ENCODE measurements at regions not wholly inside any gene's neighbourhood (a gene's known extent, or its start where the extent isn't known, plus 50 kb on each side); places are given as distances from the start of the nearest gene placed in this dataset.
"Not testable (repeated sequence)": the region's sequence is repeated elsewhere in the genome, so short reads cannot be mapped to it uniquely, and the experiment has no call there.

DNA sequence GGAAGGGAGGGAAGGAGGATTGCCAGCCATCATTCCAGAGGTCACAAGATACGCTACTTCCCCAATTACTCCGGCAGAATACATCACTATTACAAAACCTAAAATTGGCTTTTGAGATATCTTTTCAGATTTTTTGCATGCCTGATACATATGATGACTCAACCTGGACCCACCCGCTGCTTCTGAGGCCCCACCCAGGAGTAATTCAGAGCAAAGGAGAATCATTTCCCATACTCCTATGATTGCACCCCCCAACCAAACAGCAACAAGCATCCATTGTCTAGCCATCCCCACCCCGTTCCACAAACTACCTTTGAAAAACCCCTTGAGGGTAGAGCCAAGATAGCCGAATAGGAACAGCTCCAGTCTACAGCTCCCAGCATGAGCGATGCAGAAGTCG lies 163.5 kb upstream of the GJE1 start:
- DNase-seq, result no peak

DNA sequence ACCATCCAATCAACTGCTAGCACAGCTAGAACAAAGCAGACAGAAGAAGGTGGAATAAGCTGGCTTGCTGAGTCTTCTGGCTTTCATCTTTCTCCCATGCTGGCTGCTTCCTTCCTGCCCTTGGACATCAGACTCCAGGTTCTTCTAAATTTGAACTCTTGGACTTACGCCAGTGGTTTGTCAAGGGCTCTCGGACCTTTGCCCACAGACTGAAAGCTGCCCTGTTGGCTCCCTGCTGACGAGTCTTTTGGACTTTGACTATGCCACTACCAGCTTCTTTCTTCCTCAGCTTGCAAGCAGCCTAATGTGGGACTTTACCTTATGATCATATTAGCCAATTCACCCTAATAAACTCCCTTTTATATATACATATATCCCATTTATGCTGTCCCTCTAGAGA lies 164.1 kb upstream of the GJE1 start:
- no peak for DNase-seq

- DNase-seq, result no peak
Observed at GRCh38 chr6:141965016-141965545, 167.6 kb upstream of the GJE1 start.

GRCh38 chr6:141963543-141964295 lies 169.0 kb upstream of the GJE1 start:
- no peak for DNase-seq

- no peak for DNase-seq
Observed at GRCh38 chr6:141957271-141957670, 175.5 kb upstream of the GJE1 start.

DNA sequence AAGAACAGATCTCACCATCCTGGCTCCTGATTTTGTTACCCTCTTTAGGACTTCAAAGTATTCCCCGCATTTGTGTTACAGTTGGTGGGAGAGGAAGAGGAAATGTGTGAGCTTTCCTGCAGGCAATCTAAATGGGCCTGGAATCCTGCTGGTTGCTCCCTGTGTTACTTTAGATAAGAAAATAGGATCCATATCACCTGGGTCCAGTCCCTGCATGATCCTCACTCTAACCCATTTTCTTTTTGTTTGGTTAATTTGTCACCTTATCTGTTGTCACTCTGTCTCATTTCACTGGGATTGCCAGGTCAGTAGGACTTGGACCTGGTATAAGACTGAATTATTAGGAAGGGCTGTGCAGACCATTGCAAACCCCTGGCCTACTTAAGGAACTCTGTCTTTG lies 175.9 kb upstream of the GJE1 start:
- no peak for DNase-seq

- no peak for DNase-seq
Observed at GRCh38 chr6:141956046-141956761, 176.5 kb upstream of the GJE1 start.

DNA sequence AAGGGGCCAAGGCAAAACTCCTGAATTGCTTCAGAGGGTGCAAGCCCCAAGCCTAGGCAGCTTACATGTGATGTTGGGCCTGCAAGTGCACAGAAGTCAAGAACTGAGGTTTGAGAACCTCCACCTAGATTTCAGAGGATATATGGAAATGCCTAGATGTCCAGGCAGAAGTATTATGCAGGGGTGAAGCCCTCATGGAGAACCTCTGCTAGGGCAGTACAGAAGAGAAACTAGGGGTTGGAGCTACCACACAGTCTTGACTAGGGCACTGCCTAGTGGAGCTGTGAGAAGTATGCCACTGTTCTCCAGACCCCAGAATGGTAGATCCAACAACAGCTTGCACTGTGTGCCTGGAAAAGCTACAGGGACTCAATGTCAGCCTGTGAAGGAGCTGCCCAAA lies 179.7 kb upstream of the GJE1 start:
- DNase-seq, result no peak

DNA sequence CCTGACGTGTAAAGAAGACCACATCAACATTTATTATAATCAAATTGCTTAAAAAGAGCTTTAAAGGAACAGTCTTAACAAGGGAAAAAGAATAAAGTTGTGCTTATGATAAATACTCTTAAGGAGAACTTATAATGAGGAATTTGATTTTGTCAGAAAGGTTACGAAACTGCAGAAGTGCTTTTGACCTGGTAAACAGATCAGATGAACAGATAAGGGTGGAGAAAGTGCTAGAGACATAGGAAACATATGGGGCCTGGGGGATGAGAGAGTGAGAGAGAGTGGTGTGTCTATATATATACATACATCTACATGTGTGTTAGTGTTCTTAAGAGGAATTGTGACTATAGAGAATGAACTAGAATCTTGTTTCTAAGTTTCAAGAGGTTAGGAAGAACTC lies 186.2 kb upstream of the GJE1 start:
- DNase-seq, result no peak

DNA sequence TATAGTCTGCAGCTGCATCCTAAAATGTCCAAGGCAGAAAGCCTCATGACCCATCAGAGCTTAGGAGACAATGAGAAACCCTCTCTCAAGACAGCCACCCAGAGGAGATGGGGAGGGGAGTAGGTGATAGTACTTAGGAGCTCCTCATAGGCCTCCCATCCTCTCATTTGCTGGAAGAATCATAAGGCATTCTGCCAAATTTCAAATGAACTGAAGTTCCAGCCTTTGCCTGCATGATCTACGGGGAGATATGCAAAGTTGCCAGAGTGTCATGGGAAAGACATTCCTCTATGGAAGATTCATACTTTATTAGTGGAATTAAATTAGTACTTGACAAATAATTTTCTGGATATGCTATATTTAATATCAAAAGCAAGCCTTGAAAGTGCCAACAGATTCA lies 194.1 kb upstream of the GJE1 start:
- DNase-seq, result no peak

- no peak for DNase-seq
Observed at GRCh38 chr6:141932685-141933084, 200.0 kb upstream of the GJE1 start.

DNA sequence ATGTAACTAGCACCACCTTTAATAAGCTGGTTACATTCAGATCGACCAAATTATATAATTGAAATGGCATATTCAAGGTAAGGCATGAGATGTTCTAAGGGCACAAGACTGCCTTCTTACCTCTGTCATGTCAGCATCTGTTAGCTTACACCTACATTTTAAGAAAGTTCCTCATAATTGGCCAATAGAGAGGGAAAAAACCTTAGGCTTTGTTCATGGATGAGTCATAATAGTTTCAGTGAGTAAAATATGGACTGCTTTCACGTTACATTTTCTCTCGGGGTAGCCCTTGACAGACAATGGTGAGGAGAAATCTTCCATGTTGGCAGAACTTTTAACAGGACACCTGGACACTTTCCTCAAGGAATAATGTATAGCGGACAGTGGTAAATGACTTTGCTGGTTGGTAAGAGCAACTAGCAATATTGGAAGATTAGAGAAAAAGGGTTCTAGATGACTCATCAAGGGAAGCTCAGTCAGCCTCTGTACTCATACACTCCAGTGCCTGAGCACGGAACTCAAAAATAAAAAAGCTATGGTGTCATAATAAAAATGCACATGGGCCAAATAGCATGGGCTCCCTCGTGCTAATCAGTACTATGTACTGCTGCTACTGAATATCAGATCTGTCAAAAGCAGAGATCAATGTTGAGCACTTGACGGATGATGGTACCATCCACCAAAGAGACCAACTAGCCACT lies 206.4 kb upstream of the GJE1 start:
- not testable (repeated sequence) for DNase-seq

GRCh38 chr6:141925001-141925400 lies 207.7 kb upstream of the GJE1 start:
- no peak for DNase-seq

DNA sequence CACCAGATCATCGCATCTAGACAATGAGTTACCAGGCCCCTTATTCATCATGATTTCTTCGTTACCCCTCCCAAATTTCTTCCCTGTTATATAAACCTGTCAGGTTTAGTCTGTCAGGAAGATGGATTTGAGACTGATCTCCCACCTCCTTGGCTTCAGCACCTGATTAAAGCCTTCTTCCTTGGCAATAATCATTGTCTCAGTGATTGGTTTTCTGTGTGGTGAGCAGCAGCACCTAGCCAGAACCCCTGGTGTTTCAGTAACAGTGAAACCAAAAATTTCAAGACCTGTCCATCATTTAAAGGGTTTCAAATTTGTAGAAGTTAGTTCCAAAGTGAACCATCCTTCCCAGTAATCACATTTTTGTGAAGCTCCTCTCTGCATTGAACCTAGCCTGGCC lies 209.8 kb upstream of the GJE1 start:
- no peak for DNase-seq

GRCh38 chr6:141916682-141917505 lies 215.8 kb upstream of the GJE1 start:
- not testable (repeated sequence) for DNase-seq

DNA sequence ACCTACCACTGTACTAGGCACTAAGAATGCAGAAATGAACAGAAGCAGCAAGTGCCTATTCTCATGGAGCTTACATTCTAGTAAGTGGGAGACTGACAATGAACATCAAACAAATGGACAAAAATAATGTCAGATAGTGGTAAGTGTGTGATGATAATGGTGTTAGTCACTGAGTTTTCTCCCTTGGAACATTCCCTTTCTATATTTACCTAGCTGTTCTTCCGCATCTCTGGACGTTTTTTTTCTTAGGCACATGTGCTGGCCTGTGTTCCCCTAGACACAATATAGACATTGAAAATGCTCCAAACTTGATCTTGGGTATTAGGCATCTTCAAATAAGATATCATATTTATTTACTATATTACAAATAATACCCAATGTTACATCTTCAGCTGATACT lies 218.1 kb upstream of the GJE1 start:
- no peak for DNase-seq

DNA sequence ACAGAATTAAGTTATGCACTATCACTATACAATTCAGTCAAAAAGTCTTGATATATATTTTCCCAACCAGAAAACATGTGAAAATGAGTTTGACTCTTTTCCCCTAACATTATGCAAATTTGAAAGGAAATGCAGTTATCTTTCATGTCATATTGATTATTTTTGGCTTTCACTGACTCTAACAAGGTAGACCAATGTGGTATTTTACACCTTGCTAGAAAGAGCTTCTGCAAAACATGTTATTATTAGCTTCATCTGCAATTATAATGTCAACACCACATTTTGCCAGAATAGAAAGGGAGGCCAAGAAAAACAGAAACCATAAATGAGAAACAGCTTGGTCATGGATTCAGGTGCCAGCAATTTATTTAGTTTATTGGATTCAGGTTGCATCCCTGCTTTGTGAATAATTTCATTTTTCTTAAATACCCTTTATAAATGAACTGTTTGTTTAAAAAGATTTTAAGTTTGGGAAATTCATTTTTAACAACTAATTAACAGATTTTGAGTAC lies 226.1 kb upstream of the GJE1 start:
- no peak for DNase-seq

- DNase-seq, result no peak
Observed at GRCh38 chr6:141890661-141891060, 242.1 kb upstream of the GJE1 start.

DNA sequence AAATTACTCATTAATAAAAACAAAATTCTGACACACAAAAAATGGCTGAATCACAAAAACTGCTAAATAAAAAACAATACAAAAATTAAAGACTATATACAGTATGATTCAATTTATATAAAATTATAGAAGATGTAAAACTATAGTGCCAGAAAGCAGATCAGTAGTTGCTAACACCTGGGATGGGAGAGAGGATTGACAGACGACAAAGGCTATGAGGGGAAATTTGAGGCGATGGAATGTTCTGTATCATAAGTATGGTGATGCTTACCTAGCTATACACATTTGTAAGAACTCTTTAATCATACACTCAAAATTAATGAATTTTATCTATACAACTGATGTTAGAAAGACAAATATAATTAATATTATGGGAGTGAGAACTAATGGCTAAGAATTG lies 247.9 kb upstream of the GJE1 start:
- no peak for DNase-seq

DNA sequence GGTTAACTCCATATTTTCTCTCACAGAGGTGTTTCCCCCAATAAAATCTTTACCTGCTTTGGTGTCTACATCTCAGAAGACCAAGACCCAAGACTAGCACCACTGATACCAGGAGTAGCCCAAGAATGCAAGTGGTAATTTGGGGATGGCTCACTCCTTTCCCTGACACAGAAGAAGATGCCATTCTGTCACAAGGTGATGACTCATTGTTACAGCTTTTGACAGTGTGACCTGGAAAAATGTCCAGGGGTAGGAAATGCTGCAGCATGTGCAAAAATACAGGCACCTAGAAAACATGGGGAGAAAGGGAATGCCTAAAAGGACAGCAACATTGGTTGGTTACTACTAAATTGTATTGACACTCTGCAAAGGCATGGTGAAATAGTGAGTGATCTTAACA lies 254.0 kb upstream of the GJE1 start:
- DNase-seq, result no peak

- no peak for DNase-seq
Observed at GRCh38 chr6:141877275-141877983, 255.3 kb upstream of the GJE1 start.
